Ishikawa (cell line): ENCODE measurements at regions not wholly inside any gene's neighbourhood (a gene's known extent, or its start where the extent isn't known, plus 50 kb on each side); places are given as distances from the start of the nearest gene placed in this dataset.

Experiments used
- CEBPB ChIP-seq: IDR thresholded peaks from 2 replicates; pipeline ENCODE4 v1.6.1; 2012
- CREB1 ChIP-seq: IDR thresholded peaks from 2 replicates; pipeline ENCODE4 v1.6.1; 2012; ENCODE audit warnings: low read depth
- EGR1 ChIP-seq: IDR thresholded peaks from 2 replicates; pipeline ENCODE4 v1.6.1; 2012
- EP300 ChIP-seq: IDR thresholded peaks from 2 replicates; pipeline ENCODE4 v1.6.1; 2012; ENCODE audit warnings: borderline replicate concordance
- FOXM1 ChIP-seq: IDR thresholded peaks from 2 replicates; pipeline ENCODE4 v1.6.1; 2012; ENCODE audit warnings: low read depth, borderline replicate concordance
- NFIC ChIP-seq: IDR thresholded peaks from 2 replicates; pipeline ENCODE4 v1.6.1; 2012
- RAD21 ChIP-seq: IDR thresholded peaks from 2 replicates; pipeline ENCODE4 v1.6.1; 2012; ENCODE audit warnings: low read depth
- TAF1 ChIP-seq: IDR thresholded peaks from 2 replicates; pipeline ENCODE4 v1.6.1; 2012; ENCODE audit warnings: low read depth, mild to moderate bottlenecking
- TCF12 ChIP-seq: IDR thresholded peaks from 2 replicates; pipeline ENCODE4 v1.6.1; 2012; ENCODE audit warnings: low read depth
- TEAD4 ChIP-seq: IDR thresholded peaks from 2 replicates; pipeline ENCODE4 v1.6.1; 2012
- YY1 ChIP-seq: IDR thresholded peaks from 2 replicates; pipeline ENCODE4 v1.6.1; 2012; ENCODE audit warnings: low read depth
- ZBTB7A ChIP-seq: IDR thresholded peaks from 2 replicates; pipeline ENCODE4 v1.6.1; 2012; ENCODE audit warnings: low read depth
- TF ChIP-seq, protein P1 (sequence below): IDR thresholded peaks from 2 replicates; pipeline ENCODE4 v1.6.1; 2012
- TF ChIP-seq, protein P2 (sequence below): IDR thresholded peaks from 2 replicates; pipeline ENCODE4 v1.6.1; 2012; ENCODE audit warnings: low read depth, mild to moderate bottlenecking
- TF ChIP-seq, protein P3 (sequence below): IDR thresholded peaks from 2 replicates; pipeline ENCODE4 v1.6.1; 2012

DNA sequence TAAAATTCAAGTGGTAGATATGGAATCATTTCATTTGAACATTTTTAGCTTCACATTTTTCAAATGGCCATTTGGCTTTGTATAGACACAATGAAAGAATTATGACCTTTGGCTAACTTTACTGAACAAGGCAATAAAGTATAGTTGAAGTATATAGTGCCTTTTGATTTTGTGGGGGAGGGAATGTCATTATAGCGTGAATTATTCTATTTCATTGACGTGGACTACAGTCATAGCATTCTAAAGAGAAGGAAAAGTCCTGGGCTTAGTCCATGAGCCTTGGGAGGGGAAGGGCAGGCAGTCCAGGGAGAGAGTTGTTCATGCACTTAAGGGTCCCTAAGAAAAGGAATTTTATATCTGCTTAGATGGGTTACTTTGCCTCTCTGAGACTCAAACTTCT, 181.4 kb upstream of the GPR26 start:
- TF ChIP-seq FOXM1 (no peak), EP300 (no peak), YY1 (no peak), TCF12 (no peak), TAF1 (no peak), EGR1 (no peak), TEAD4 (no peak), CEBPB (no peak), ZBTB7A (no peak)
- TF ChIP-seq, protein P1, sequence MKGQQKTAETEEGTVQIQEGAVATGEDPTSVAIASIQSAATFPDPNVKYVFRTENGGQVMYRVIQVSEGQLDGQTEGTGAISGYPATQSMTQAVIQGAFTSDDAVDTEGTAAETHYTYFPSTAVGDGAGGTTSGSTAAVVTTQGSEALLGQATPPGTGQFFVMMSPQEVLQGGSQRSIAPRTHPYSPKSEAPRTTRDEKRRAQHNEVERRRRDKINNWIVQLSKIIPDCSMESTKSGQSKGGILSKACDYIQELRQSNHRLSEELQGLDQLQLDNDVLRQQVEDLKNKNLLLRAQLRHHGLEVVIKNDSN = no peak
- TF ChIP-seq, protein P2, sequence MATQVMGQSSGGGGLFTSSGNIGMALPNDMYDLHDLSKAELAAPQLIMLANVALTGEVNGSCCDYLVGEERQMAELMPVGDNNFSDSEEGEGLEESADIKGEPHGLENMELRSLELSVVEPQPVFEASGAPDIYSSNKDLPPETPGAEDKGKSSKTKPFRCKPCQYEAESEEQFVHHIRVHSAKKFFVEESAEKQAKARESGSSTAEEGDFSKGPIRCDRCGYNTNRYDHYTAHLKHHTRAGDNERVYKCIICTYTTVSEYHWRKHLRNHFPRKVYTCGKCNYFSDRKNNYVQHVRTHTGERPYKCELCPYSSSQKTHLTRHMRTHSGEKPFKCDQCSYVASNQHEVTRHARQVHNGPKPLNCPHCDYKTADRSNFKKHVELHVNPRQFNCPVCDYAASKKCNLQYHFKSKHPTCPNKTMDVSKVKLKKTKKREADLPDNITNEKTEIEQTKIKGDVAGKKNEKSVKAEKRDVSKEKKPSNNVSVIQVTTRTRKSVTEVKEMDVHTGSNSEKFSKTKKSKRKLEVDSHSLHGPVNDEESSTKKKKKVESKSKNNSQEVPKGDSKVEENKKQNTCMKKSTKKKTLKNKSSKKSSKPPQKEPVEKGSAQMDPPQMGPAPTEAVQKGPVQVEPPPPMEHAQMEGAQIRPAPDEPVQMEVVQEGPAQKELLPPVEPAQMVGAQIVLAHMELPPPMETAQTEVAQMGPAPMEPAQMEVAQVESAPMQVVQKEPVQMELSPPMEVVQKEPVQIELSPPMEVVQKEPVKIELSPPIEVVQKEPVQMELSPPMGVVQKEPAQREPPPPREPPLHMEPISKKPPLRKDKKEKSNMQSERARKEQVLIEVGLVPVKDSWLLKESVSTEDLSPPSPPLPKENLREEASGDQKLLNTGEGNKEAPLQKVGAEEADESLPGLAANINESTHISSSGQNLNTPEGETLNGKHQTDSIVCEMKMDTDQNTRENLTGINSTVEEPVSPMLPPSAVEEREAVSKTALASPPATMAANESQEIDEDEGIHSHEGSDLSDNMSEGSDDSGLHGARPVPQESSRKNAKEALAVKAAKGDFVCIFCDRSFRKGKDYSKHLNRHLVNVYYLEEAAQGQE = no peak
- TF ChIP-seq, protein P3, sequence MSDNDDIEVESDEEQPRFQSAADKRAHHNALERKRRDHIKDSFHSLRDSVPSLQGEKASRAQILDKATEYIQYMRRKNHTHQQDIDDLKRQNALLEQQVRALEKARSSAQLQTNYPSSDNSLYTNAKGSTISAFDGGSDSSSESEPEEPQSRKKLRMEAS = no peak

DNA sequence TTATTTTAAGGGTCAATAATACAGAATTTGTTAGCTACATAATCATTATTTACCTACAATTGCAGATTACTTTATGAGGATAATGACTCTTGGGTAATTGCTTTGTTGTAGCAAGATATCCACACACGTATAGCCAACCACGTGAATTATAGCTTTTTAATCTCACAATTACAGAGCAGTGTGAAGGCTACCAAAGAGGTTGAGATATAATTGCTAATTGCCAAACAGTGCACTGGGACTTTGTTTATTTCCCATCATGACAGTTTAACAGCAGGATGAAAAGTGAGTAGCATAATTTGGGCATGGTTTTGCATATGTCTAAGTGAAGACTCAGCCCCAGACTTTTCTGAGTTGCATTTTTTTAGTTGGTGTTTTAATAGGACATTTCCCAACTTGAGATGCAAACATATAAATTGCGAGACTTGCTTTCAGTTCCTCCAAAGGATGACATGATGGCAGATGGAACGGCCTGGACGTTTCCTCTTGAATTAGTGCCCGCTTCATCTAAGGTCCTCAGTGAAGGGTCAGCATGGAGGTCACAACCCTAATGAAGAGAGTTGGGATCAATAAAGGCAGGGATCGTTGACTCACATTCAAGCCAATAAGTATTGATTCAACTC, 180.7 kb upstream of the GPR26 start:
- TF ChIP-seq TAF1 (no peak), CEBPB (no peak), NFIC (no peak), RAD21 (no peak), EP300 (no peak), YY1 (no peak)

DNA sequence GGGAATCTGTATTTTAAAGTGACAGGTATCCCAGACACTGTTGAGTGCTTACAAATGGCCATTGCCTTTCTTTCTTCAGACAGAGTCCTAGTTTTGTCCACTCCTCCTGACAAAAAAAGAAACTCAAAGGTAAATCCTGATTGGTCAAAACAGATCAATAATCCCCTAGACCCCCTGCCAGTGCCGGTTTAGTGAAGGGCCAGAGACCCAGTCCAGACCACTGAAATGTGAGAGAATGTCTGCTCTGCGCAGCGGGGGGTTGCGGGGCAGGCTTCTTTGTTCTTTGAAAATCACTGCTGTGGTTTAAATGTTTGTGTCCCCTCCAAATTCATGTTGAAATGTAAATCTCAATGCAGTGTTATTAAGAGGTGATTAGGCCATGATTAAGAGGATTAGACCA, 177.7 kb upstream of the GPR26 start:
- no peak for TF ChIP-seq YY1
- TF ChIP-seq, protein P2 = no peak
- TF ChIP-seq TCF12 = no peak
- TF ChIP-seq, protein P3 = no peak
- no peak for TF ChIP-seq TAF1
- no peak for TF ChIP-seq CREB1
- no peak for TF ChIP-seq ZBTB7A
- no peak for TF ChIP-seq TEAD4
- no peak for TF ChIP-seq RAD21
- TF ChIP-seq NFIC = no peak
- TF ChIP-seq EP300 = no peak
- TF ChIP-seq, protein P1 = no peak
- no peak for TF ChIP-seq EGR1
- TF ChIP-seq FOXM1 = no peak
- no peak for TF ChIP-seq CEBPB

DNA sequence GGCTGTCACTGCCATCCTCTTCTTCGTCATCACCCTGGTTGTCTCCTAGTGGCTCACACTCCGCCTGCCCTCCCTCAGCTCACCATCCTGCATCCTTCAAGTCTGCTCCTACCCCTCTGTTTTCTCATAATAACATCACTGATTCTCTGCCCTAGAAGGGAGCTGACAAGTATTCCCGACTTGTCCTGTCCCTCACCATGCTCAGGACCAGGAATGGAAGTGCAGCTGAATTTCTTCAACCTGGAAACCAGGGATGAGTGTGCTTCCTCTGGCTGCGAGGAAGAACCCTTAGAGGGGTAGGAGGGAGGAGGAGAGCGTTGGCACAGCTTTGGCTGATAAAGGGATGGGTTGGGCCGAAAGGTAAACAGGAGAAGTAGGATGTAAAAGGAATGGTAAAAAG, 174.8 kb upstream of the GPR26 start:
- TF ChIP-seq TCF12 (no peak), RAD21 (no peak), TAF1 (no peak), TEAD4 (no peak), EP300 (no peak), ZBTB7A (no peak)
- TF ChIP-seq, protein P1 = no peak
- TF ChIP-seq, protein P2 = no peak

DNA sequence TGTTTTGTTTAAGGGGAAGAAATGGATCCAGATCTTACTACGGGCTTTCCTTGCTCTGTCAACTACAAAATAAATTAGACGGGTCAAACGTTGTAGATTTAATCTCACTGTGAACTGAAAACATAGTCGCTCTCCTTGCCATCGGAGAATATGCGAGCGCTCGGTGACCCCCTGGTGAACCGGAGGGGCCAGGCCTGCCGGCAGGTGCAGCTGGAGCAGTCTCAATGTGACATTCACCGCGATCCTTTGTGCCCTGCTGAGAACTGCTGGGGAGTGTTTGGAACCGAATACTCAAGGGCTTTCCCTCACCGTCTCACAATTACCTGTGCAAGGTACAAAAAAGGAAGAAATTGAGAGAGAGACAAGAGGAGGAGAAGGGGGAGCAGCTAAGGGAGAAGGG, 174.1 kb upstream of the GPR26 start:
- no peak for TF ChIP-seq FOXM1
- TF ChIP-seq CEBPB = no peak
- TF ChIP-seq EP300 = no peak
- TF ChIP-seq TAF1 = no peak
- TF ChIP-seq TEAD4 = no peak
- TF ChIP-seq, protein P2 = no peak
